RPMI8226 (cell line): ENCODE measurements at regions not wholly inside any gene's neighbourhood (a gene's known extent, or its start where the extent isn't known, plus 50 kb on each side); places are given as distances from the start of the nearest gene placed in this dataset.
A peak's percentile ranks its signal among the peaks of the same experiment; 100 is the strongest.
"Not testable (repeated sequence)": the region's sequence is repeated elsewhere in the genome, so short reads cannot be mapped to it uniquely, and the experiment has no call there.

Experiments used
- DNase-seq: peaks from one replicate; pipeline ENCODE4 v3.0.0-alpha.2; 2015

GRCh38 chr6:147651-148050 lies 144.6 kb upstream of the DUSP22 start:
- peak; percentile 21 for DNase-seq

- DNase-seq: peak; percentile 98
These were observed 144.0 kb upstream of the DUSP22 start for GRCh38 chr6:148051-148984.

GRCh38 chr6:150147-150546 lies 142.1 kb upstream of the DUSP22 start:
- peak; percentile 59 for DNase-seq

GRCh38 chr6:152436-152835 lies 139.9 kb upstream of the DUSP22 start:
- not testable (repeated sequence) for DNase-seq

- not testable (repeated sequence) for DNase-seq
These were observed 139.3 kb upstream of the DUSP22 start for GRCh38 chr6:153026-153425.

GRCh38 chr6:153867-154266 lies 138.4 kb upstream of the DUSP22 start:
- not testable (repeated sequence) for DNase-seq

- not testable (repeated sequence) for DNase-seq
These were observed 137.8 kb upstream of the DUSP22 start for GRCh38 chr6:154321-155092.

GRCh38 chr6:156010-156409 lies 136.3 kb upstream of the DUSP22 start:
- DNase-seq: peak; percentile 58

- DNase-seq: peak; percentile 85
These were observed 135.7 kb upstream of the DUSP22 start for GRCh38 chr6:156441-157140.

GRCh38 chr6:157176-157575 lies 135.1 kb upstream of the DUSP22 start:
- peak; percentile 75 for DNase-seq

GRCh38 chr6:161657-162056 lies 130.6 kb upstream of the DUSP22 start:
- DNase-seq: not testable (repeated sequence)

- DNase-seq: no peak
These were observed 127.6 kb upstream of the DUSP22 start for GRCh38 chr6:164720-165119.

- no peak for DNase-seq
These were observed 127.0 kb upstream of the DUSP22 start for GRCh38 chr6:165263-165662.

GRCh38 chr6:165906-166305 lies 126.4 kb upstream of the DUSP22 start:
- DNase-seq: no peak

- DNase-seq: peak; percentile 71
These were observed 123.3 kb upstream of the DUSP22 start for GRCh38 chr6:168865-169455.

- no peak for DNase-seq
These were observed 118.3 kb upstream of the DUSP22 start for GRCh38 chr6:174036-174435.

GRCh38 chr6:175680-176079 lies 116.6 kb upstream of the DUSP22 start:
- no peak for DNase-seq

GRCh38 chr6:176766-177165 lies 115.5 kb upstream of the DUSP22 start:
- DNase-seq: no peak

- no peak for DNase-seq
These were observed 114.2 kb upstream of the DUSP22 start for GRCh38 chr6:178119-178518.

GRCh38 chr6:178929-179328 lies 113.4 kb upstream of the DUSP22 start:
- not testable (repeated sequence) for DNase-seq

GRCh38 chr6:179340-179950 lies 112.8 kb upstream of the DUSP22 start:
- no peak for DNase-seq

GRCh38 chr6:180091-180694 lies 112.1 kb upstream of the DUSP22 start:
- not testable (repeated sequence) for DNase-seq
